ENCODE measurements at regions not wholly inside any gene's neighbourhood (a gene's known extent, or its start where the extent isn't known, plus 50 kb on each side); places are given as distances from the start of the nearest gene placed in this dataset.

- 89 to 91% methylated on average over 1 of the region's 1 CpG for WGBS, 2 donors
- H3K36me3 ChIP-seq, result no peaks in the 10 kb centered on the region
- no peak for TF ChIP-seq POLR2A (IDR thresholded peaks at IDR 0.05)
- TF ChIP-seq POLR2AphosphoS5 (IDR thresholded peaks at IDR 0.05), result no peak
- no peak for TF ChIP-seq CTCF (IDR thresholded peaks at IDR 0.05)
- no peak for DNase-seq
- H3K4me3 ChIP-seq, result no peak overlapping the region
- no peak overlapping the region for H3K27ac ChIP-seq
- H3K9me3 ChIP-seq, result no peaks in the 10 kb centered on the region
- no peaks in the 10 kb centered on the region for H3K4me1 ChIP-seq
- H3K27me3 ChIP-seq, result no peaks in the 10 kb centered on the region
- intact Hi-C loops (cut with DNase I), result no loop called here
Measured at GRCh38 chr13:70736622-70737317, 628.5 kb upstream of the KLHL1 start.

GRCh38 chr13:70732611-70733010, 624.4 kb upstream of the KLHL1 start:
- no peaks in the 10 kb centered on the region for H3K27me3 ChIP-seq
- H3K9me3 ChIP-seq, result no peaks in the 10 kb centered on the region
- no peak for DNase-seq
- intact Hi-C loops (cut with DNase I), result no loop called here
- H3K27ac ChIP-seq, result no peak overlapping the region
- no peak overlapping the region for H3K4me3 ChIP-seq
- WGBS, 2 donors, result 25 to 56% methylated on average over 2 of the region's 2 CpGs
- no peaks in the 10 kb centered on the region for H3K4me1 ChIP-seq
- no peaks in the 10 kb centered on the region for H3K36me3 ChIP-seq
- TF ChIP-seq POLR2AphosphoS5 (IDR thresholded peaks at IDR 0.05), result no peak
- TF ChIP-seq CTCF (IDR thresholded peaks at IDR 0.05), result no peak
- TF ChIP-seq POLR2A (IDR thresholded peaks at IDR 0.05), result no peak
- TF ChIP-seq EP300 (IDR thresholded peaks at IDR 0.05), result no peak

GRCh38 chr13:70729369-70729768, 621.1 kb upstream of the KLHL1 start:
- no peaks in the 10 kb centered on the region for H3K36me3 ChIP-seq
- no peak overlapping the region for H3K27ac ChIP-seq
- H3K27me3 ChIP-seq, result no peaks in the 10 kb centered on the region
- H3K4me1 ChIP-seq, result no peaks in the 10 kb centered on the region
- no peak for DNase-seq
- H3K9me3 ChIP-seq, result no peaks in the 10 kb centered on the region
- intact Hi-C loops (cut with DNase I), result no loop called here
- H3K4me3 ChIP-seq, result no peak overlapping the region
- 47 to 69% methylated on average over 2 of the region's 2 CpGs for WGBS, 2 donors
- TF ChIP-seq CTCF (IDR thresholded peaks at IDR 0.05) (no peak), POLR2AphosphoS5 (IDR thresholded peaks at IDR 0.05) (no peak), POLR2A (IDR thresholded peaks at IDR 0.05) (no peak), EP300 (IDR thresholded peaks at IDR 0.05) (no peak)

DNA sequence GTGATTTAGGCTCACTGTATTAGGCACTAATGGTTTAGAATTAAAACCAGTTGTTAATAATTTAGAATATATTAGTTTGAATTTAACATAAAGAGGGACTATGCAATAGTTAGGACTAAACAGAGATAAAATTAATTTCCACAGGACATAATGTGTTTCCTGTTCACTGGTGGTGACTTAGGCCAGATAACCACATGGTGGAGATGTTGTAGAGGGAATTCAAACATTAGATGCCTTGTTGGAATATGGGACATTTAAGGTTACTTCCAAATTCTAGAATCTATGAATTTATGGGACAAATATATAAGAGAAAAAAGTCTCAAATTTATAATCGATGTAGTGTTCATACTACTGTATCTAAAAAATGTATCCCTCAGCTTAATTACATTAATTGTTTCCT, 615.5 kb upstream of the KLHL1 start:
- H3K9me3 ChIP-seq, result no peaks in the 10 kb centered on the region
- WGBS, 2 donors, result 45 to 54% methylated on average over 1 of the region's 1 CpG
- H3K36me3 ChIP-seq, result no peaks in the 10 kb centered on the region
- DNase-seq, result no peak
- H3K4me3 ChIP-seq, result no peak overlapping the region
- no peak overlapping the region for H3K27ac ChIP-seq
- no peaks in the 10 kb centered on the region for H3K27me3 ChIP-seq
- no peaks in the 10 kb centered on the region for H3K4me1 ChIP-seq
- no peak for TF ChIP-seq POLR2AphosphoS5 (IDR thresholded peaks at IDR 0.05)
- intact Hi-C loops (cut with DNase I), result no loop called here

DNA sequence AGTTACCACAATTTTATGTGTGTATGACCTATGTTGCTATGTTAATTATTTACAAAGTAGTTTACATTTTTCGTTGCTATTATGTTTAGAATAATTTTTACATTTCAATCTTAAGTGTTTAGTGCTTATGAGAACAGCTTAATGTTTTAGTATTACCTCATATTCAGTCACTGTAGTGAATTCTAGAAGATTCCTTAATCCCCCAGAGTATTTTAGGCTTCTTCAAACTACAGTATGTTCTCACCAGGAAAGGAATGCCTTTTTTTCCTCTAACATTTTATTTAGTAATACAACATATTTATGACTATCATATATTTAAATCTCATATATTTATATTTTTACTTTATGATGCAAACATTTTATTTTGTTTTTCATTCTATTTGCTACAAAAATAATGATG, 612.1 kb upstream of the KLHL1 start:
- intact Hi-C loops (cut with DNase I), result no loop called here
- H3K27ac ChIP-seq, result no peak overlapping the region
- no peaks in the 10 kb centered on the region for H3K4me1 ChIP-seq
- no peak for TF ChIP-seq EP300 (IDR thresholded peaks at IDR 0.05)
- no peak for TF ChIP-seq POLR2AphosphoS5 (IDR thresholded peaks at IDR 0.05)
- 7 to 48% methylated on average over 1 of the region's 1 CpG for WGBS, 2 donors
- no peak for DNase-seq
- no peaks in the 10 kb centered on the region for H3K27me3 ChIP-seq
- no peaks in the 10 kb centered on the region for H3K36me3 ChIP-seq
- no peaks in the 10 kb centered on the region for H3K9me3 ChIP-seq
- no peak overlapping the region for H3K4me3 ChIP-seq

DNA sequence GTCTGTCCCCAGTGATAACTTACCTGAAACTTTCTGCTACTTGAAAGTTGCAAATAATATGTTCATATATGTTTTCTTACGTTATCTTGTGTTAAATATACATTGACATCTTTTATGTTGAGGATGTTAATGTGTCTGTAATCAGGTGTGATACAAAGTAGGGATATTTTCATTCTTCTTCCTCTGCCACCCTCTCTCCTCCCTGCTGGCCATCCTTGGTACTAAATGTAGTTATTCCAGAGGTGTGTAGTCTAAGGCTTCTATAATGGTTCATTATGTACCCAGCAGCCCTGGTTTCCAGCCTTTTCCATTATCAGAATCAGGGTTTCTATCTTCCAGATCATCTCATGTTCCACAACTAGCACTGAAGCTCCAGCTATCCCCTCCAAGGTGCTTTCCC, 606.7 kb upstream of the KLHL1 start:
- TF ChIP-seq CTCF (IDR thresholded peaks at IDR 0.05) (no peak), EP300 (IDR thresholded peaks at IDR 0.05) (no peak), POLR2A (IDR thresholded peaks at IDR 0.05) (no peak), POLR2AphosphoS5 (IDR thresholded peaks at IDR 0.05) (no peak)
- intact Hi-C loops (cut with DNase I), result no loop called here

More for the DNA sequence above, 606.7 kb upstream of the KLHL1 start:
- DNase-seq, result no peak
- no peaks in the 10 kb centered on the region for H3K4me1 ChIP-seq
- H3K27me3 ChIP-seq, result no peaks in the 10 kb centered on the region
- H3K4me3 ChIP-seq, result no peak overlapping the region
- WGBS, 2 donors, result 56 to 75% methylated on average over 1 of the region's 1 CpG
- no peaks in the 10 kb centered on the region for H3K9me3 ChIP-seq
- no peaks in the 10 kb centered on the region for H3K36me3 ChIP-seq
- no peak overlapping the region for H3K27ac ChIP-seq

All from sigmoid colon (tissue), 6 donors.